Stimulated activated CD4-positive, alpha-beta T cell treated with anti-CD3 and anti-CD28 coated beads, Interleukin-4, amount 100 ng/mL, for 4 hours (primary cell): ENCODE measurements at regions not wholly inside any gene's neighbourhood (a gene's known extent, or its start where the extent isn't known, plus 50 kb on each side); places are given as distances from the start of the nearest gene placed in this dataset.
"Not testable (repeated sequence)": the region's sequence is repeated elsewhere in the genome, so short reads cannot be mapped to it uniquely, and the experiment has no call there.

ENCODE experiments used
- DNase-seq, 2 experiments: peaks; one replicate each; pipeline ENCODE4 v3.0.0-alpha.2; 2020

DNA sequence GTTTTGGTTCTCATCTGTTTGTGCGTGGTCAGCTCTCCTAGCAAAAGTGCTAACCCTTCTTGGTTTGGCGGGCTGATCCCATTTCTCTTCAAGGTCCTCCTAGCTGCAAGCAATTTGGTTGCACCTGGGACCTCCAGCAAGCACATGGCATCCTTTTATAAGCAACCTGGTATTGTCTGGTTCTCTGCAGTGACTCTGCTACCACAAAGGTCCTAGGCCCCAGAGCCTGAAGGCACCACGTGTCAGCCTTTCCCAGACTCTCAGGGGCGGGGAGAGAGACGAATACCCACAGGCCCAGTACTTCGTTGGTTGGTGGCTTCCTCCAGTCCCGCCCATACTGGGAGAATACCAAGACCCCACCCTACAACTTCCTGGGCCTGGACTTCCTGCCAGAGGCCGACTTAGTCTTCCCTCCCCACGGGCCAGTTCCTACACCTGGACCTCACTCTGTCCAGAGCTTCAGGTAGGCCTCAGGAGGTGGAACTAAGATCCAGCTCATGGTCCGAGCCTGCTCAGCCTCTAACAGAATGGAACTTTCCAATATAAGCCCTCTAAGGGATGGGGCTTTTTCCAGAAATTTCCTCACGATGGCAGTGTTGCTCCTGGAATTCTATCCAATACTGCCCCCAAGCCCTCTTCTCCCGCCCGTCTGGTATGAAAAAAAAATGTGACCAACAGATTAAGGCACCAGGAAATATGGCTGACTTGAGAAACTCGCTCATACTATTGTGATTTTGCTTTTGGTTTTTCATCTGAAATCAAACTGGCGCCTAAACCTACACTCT is 192.5 kb upstream of the STK26 start:
- peak; percentile 18 to 40 for DNase-seq

DNA sequence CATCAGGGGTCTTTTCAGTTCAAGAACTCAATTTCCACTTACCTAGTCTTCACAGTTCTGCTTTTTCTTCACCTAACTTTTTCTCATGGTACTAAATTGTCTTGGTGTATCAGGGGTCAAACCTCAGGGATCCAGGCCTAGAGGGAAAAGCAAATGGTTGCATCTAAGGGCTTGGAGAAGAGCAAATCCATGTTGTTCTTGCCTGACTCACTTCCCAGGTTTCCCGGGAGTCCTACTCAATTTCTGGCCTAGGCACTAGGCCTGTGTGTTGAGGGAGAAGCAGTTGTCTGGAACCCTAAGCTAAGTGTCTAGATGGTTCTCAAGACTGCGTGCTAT is 191.9 kb upstream of the STK26 start:
- no peak for DNase-seq

DNA sequence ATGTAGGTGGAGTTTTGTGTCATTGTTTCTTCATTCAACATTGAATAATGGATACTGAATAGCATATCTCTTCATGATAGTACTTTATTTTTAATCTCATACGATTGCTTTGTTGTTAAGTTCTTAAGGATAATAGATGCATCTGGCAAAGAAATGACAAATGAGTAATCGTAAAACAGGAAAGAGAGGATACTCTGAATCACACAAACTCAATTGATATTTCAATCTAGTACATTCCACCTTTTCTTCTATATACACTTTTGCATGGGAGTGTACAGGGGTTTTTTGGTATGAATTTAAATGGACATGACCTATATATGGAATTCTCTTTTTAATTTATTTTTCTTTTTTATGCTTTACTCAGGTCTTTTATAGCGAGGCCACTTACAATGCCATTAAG is 186.9 kb upstream of the STK26 start:
- DNase-seq = no peak

DNA sequence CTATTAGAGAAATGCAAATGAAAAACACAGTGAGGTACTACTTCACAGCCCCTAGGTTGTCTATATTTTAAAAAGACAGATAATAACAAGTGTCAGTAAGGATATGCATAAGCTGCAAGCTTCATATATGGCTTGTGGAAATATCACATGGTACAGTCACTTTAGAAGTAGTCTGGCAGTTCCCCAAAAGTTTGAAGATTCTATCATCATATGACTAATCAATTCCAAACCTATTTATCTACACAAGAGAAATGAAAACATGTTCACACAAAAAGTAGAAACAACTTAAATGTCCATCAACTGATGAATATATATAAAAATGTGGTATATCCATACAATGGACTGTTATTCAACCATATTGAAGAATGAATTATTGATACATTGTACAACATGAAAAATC is 185.8 kb upstream of the STK26 start:
- no peak for DNase-seq

DNA sequence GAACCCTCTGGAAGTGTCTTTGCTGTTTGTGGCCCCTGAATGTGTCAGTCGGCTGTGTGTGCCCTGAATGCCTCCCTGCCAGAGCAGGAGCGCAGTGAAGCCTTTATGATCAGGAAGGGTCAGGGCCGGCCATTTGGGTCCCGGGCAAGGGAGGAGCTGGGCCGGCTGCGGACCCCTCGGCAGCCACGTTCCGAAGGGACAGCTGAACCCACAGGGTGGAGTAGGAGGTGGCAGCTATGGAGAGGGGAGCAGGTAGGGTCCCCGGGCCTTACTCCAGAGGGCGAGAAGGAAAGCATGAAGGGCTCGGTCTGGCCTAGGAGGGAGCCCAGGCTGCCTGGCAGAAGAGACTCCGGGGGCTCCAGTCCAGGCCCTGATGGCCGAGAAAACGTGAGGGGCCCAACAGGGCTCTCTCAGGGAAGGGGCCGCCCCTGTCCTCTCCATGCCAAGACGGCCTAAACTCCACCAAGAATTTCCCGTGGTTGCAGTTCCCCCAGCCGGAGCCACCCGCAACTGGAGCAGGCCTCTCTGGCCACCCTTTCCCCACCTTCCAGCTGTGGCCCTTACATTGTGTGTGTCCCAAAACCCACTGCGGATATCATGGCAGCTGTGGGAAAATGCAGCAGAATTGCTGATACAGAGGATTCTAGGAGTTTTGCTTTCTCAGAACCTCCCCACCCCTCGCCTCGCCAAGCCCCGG is 182.2 kb upstream of the STK26 start:
- no peak for DNase-seq

DNA sequence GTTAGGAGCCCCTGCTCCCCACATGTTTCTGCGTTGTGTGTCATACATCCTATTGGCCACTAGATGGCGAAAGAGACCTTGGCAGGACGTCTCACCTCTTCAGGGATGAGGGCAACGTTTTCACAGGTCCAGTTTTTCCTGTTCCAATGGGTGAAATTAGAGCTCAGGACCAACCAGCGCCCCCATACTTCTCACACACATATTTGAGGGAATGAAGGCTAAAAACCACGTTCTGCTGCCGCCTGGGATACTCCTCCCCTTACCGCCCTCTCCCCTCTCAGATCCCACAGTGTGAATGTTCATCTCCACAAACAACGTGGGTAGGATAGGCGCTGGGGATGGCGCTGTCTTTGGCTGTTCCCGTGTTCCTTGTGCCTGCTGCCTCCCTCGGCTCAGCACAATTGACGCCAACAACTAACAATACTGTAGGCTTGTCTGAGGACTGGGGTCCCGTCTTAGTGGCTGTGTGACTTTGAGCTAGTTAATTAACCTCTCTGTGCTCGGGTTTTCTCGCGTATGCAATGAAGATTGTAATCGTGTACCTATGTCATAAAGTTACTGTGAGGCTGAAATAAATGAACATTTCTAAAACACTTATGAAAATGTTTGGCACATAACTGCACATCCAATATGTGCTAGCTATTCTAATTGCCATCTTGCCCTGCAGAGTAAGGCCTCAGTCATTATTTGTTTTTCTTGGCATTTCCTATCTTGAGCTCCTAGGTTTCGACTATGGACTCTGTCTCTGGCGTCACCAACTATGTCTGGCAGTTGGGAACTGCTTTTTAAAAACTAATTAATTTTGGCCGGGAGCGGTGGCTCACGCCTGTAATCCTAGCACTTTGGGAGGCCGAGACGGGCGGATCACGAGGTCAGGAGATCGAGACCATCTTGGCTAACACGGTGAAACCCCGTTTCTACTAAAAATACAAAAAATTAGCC is 181.3 kb upstream of the STK26 start:
- DNase-seq = no peak

DNA sequence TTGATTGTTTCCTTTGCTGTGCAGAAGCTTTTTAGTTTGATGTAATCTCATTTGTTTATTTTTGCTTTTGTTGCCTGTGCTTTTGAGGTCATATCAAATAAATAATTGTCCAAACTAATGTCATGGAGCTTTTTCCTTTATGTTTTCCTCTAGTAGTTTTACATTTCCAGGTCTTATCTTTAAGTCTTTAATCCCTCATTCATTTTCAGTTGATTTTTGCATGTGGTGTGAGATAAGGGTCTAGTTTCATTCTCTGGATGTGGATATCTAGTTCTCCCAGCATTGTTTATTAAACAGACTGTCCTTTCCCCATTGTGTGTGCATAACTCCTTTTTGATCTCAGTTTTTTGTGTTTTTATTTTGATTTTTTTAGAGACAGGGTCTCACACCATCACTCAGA is 179.1 kb upstream of the STK26 start:
- DNase-seq = no peak

DNA sequence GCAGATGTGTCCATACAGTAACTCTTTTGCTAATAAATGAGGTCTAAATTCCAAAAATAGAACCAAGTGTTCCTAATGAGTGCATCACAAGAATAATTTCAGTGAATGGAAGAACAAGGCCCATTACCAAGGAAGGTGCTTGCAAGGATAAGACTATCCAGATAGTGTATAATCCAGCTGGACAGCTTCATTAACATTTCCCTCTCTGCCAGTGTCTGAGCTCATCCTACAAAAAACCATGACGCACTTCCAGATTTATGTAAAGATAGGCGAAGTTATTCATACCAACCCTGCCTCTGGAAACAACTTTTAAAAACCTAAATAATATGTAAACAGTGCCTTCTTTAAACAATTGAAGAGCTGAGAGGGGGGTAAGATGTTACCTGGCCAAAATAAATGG is 177.9 kb upstream of the STK26 start:
- DNase-seq = no peak

DNA sequence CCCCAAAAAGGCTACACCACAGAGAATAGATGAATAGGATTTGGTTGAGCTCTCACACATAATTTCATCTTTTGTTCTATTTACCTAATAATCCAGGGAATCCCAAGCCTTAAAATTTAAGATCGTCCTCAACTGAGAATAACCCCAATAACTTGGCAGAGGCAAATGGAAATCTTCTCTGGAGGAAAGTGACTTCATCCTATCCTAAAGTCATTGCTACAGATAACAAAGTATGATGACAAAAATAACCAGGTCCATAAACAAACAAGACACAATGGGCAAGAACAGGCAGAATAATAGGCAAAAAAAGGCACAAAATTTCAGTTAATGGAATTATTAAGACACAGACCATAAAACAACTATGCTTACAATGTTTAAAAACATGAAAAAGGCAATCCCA is 177.3 kb upstream of the STK26 start:
- no peak for DNase-seq

DNA sequence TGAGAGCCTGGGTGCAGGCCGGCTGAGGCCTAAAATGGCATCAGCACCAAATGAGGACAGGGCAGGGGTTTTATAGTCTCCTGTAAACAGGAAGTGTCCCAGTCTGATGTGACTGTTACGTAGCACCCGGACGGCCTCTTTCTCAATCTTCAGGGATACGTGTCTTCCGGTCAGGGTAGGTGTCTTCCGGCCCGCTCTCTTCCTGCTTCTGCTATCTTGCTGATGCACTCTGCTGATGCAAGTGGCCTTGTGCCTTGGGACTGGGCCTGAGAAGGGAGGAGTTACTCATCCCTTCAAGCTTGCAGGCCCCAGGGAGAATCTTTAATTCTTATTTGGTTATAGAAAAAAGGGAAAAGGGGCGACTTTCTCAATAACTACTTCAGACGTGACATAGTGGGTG is 172.1 kb upstream of the STK26 start:
- not testable (repeated sequence) for DNase-seq

DNA sequence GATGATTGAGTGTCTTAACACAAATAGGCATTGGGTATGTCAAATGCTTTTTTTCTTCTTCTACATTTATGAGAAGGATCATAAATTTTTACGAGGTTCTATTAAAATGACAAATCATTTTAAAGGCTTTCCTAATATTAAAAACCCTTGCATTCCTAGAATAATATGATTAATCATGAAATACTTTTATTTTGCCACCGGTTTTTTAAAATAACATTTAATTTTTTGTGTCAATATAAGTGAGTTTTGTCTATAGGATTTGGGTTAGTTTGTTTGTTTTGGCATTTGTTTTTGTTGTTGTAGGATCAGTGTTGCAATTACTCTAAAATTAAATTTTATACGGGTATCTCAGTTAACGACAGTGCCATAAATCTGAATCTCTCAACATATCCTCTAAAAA is 169.7 kb upstream of the STK26 start:
- DNase-seq = no peak

DNA sequence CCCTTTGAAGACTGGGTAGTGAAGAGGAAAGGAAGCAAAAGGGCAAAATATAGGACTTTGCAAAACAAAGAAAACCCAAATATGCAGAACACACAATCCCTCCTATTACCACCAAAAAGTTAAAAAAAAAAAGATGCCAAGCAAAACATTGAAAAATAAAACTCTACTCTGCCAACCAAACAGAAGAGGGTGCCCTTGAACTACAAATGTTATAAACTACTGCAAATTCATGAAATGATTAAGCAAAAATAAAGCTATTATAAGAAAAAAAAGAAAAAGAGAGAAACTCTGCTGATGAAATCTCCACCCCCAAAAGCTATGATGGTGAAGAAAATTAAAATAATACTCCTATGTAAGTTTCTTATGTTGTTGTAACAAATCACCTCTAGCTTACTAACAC is 168.5 kb upstream of the STK26 start:
- DNase-seq = no peak

DNA sequence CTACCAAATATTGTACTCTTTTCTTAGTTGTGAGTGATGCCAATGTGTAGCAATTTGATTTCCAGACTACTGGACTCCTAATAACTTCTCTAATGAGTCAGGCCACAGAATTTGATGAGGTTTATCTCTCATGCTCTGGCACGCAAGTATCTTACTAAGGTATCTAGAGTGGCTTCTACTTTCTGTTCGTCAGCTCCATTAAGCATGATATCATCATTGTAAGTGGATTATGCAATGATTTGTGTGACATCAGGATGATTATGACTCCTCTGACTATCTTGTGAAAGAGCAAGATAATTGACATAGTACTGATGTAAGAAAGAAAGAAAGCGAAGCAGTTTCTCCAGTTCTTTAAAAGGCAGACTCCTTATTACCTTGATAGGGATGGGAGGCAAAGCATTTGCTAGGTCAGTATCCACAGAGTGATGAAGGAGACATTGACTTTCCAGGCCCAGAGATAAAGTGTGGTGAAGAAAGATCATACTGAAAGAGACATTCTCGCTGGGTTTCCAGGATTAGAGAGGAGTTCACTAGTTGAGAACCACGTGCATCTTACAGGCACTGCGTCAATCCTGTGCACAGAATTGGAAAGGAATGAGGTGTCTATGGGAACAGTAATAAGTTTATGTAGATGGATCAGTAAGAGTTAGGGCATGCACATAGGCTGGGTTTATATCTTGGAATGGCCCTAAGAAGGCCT is 161.9 kb upstream of the STK26 start:
- no peak for DNase-seq

DNA sequence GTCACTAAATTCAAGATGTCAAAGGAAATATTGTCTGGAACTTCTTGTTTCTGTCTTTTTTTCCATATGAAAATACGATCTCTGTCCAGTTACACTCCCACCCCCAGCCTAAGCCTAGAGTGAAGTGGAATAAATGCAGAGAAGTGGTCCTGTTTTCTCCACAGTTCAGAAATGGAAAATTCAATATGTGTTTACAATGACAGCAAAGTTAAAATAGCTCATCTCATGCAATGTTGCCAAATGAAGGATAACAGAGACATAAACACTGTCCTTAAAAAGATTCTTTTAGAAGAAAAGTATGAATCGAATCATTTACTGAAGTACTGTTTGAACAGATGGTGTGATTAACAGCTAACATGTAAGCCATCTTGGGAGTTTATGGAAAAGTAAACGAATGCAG is 160.8 kb upstream of the STK26 start:
- no peak for DNase-seq

DNA sequence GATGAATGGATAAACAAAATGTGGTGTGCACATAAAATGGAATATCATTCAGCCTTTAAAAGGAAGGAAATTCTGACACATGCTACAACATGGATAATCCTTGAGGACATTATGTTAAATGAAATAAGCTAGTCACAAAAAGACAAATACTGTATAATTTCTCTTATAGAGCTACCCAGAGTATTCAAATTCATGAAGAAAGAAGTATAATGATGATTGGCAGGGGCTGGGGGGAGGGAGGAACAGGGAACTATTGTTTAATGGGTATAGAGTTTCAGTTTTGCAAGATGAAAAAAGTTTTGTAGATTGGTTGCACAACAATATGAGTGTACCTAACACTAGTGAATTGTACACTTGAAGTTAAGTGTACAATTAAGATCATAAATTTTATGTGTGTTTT is 153.9 kb upstream of the STK26 start:
- DNase-seq = no peak

DNA sequence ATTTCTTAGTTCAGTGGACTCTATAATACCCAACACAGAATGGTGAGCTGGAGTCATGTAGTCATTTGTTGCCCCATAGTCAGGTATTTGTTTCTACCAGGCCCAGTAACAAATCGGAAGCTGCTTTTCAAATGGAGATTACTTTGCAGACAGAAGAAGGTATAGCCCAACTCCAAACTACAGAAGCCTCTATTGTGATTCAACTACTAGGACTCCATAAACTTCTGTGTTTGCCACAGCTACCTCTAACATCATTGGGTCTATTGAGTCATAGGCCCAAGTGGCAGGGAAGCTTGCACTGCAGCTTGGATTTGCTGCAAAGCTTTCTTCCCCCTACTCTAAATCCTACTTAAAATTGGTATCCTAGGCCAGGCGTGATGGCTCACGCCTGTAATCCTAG is 148.8 kb upstream of the STK26 start:
- no peak for DNase-seq

DNA sequence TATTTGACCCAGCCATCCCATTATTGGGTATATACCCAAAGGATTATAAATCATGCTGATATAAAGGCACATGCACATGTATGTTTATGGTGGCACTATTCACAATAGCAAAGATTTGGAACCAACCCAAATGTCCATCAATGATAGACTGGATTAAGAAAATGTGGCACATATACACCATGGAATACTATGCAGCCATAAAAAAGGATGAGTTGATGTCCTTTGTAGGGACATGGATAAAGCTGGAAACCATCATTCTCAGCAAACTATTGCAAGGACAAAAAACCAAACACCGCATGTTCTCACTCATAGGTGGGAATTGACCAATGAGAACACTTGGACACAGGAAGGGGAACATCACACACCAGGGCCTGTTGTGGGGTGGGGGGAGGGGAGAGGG is 147.3 kb upstream of the STK26 start:
- not testable (repeated sequence) for DNase-seq

DNA sequence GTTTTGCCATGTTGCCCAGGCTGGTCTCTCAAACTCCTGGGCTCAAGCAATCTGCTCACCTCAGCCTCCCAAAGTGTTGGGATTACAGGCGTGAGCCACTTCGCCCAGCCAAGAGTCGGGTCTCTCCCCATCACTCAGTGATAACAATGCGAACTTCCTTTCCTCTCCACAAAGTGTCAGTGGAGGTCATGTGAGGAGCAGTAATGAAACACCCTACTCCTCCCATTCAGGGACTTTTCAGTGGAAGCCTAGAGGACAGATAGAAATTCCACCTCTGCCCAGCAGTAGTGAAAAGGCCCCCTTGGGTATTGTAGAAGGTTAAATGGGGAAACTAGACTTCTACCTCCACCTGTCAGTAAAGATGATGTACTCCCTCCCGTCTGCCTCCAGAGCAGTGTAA is 141.9 kb upstream of the STK26 start:
- no peak for DNase-seq

DNA sequence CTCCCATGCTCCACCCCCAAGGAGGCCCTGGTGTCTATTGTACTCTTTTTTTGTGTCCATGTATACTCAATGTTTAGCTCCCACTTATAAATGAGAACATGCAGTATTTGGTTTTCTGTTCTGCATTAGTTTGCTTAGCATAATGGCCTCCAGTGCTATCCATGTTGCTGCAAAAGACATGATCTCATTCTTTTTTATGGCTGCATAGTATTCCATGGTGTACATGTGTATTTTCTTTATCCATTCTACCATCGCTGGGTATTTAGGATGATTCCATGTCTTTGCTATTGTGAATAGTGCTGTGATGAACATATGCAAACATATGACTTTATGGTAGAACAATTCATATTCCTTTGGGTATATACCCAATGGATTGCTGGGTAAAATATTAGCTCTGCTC is 138.1 kb upstream of the STK26 start:
- not testable (repeated sequence) for DNase-seq

DNA sequence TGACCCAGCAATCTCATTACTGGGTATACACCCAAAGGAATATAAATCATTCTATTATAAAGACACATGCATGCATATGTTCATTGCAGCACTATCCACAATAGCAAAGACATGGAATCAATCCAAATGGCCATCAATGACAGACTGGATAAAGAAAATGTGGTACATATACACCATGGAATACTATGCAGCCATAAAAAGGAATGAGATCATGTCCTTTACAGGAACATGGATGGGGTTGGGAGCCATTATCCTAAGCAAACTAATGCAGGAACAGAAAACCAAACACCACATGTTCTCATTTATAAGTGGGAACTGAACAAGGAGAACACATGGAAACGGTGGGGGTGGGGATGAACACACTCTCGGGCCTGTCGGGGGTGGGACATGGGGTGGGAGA is 129.2 kb upstream of the STK26 start:
- not testable (repeated sequence) for DNase-seq

DNA sequence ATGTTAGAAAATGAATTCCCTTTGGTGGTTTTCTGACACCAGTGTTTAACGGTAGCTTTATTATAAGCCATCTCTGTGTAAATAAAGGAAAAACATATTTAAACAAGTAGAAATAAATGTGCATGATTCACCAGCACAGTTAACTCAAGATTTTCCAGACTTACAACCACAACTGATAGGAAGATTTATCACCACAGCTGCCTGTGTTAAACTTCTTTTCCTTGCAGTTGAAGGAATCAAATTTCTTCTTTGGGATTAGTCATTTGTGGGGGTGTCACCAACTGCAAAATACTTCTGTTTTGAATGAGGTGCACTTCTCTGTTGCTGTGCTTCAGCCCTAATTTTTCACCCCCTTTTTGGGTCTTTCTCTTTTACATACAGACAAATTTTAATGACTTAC is 128.1 kb upstream of the STK26 start:
- DNase-seq = no peak

DNA sequence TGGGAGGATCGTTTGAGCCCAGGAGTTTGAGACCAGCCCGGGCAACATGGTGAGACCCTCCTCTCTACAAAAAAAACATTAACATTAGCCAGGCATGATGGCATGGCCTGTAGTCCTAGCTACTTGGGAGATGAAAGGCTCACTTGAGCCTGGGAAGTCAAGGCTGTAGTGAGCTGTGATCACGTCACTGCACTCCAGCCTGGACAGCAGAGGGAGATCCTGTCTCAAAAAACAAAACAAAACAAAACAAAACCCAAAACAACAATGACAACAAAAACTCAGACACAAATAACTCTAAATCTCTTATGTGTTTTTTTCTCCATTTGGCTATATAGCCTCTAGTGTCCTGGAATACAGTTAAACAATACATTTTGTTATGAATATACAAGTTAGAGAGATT is 127.3 kb upstream of the STK26 start:
- no peak for DNase-seq

DNA sequence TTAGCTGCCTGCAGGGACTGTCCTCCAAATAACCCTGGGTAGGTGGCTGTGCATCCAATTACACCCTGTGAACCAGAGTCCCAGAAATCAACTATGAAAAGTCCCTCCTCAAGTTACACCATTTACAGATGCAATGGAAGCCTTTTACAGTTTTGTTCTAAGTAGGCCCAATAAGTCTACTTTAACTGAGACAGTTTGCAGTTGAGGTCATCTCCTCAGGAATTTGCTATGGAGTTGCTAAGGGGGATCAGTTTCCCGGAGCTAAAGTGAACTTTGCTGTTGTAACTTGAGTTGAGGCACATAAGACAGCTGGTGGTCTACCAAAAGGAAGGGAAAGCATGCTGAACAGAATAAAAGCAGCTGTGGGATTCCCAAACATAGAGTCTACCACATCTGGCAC is 121.6 kb upstream of the STK26 start:
- no peak for DNase-seq
